SK-N-SH treated with all-trans-retinoic acid at 6 μM for 48 hours (cell line): ENCODE measurements at regions not wholly inside any gene's neighbourhood (a gene's known extent, or its start where the extent isn't known, plus 50 kb on each side); places are given as distances from the start of the nearest gene placed in this dataset.

ENCODE experiments used
- ARNTL ChIP-seq: fragments of 450-650 bp; formaldehyde crosslinking; IDR thresholded peaks from 2 replicates; pipeline ENCODE4 v1.5.0; 2020; ENCODE audit warnings: low read depth, mild to moderate bottlenecking, moderate library complexity, borderline replicate concordance
- BACH2 ChIP-seq: fragments of 250-450 bp; sonication (Bioruptor Pico); IDR thresholded peaks from 2 replicates; pipeline ENCODE4 v1.9.0; 2021; ENCODE audit warnings: mild to moderate bottlenecking, borderline replicate concordance
- CSDC2 ChIP-seq: fragments of 250-450 bp; sonication (Bioruptor Pico); IDR thresholded peaks from 2 replicates; pipeline ENCODE4 v1.5.0; 2020; ENCODE audit warnings: mild to moderate bottlenecking, moderate library complexity
- PATZ1 ChIP-seq: fragments of 250-450 bp; sonication (Bioruptor Pico); IDR thresholded peaks from 2 replicates; pipeline ENCODE4 v1.8.0; 2020; ENCODE audit warnings: mild to moderate bottlenecking, moderate library complexity, borderline replicate concordance
- POU6F1 ChIP-seq: fragments of 250-450 bp; sonication (Bioruptor Pico); IDR thresholded peaks from 2 replicates; pipeline ENCODE4 v1.8.0; 2021; ENCODE audit warnings: low read depth, mild to moderate bottlenecking, moderate library complexity, borderline replicate concordance
- RARB ChIP-seq: fragments of 250-450 bp; sonication (Bioruptor Pico); IDR thresholded peaks from 2 replicates; pipeline ENCODE4 v1.8.0; 2021; ENCODE audit warnings: mild to moderate bottlenecking, moderate library complexity
- SNAI2 ChIP-seq: fragments of 250-450 bp; sonication (Bioruptor Pico); IDR thresholded peaks from 2 replicates; pipeline ENCODE4 v1.5.0; 2020; ENCODE audit warnings: mild to moderate bottlenecking, moderate library complexity
- TCF4 ChIP-seq: fragments of 250-450 bp; sonication (Bioruptor Pico); IDR thresholded peaks from 2 replicates; pipeline ENCODE4 v1.8.0; 2021; ENCODE audit warnings: mild to moderate bottlenecking, moderate library complexity, borderline replicate concordance
- ZFP3 ChIP-seq: fragments of 250-450 bp; sonication (Bioruptor Pico); IDR thresholded peaks from 2 replicates; pipeline ENCODE4 v1.5.0; 2020; ENCODE audit warnings: mild to moderate bottlenecking, moderate library complexity
- ZFP30 ChIP-seq: fragments of 450-650 bp; formaldehyde crosslinking; IDR thresholded peaks from 2 replicates; pipeline ENCODE4 v1.5.0; 2022; ENCODE audit warnings: mild to moderate bottlenecking, moderate library complexity
- ZNF70 ChIP-seq: fragments of 450-650 bp; formaldehyde crosslinking; IDR thresholded peaks from 2 replicates; pipeline ENCODE4 v1.5.0; 2020; ENCODE audit warnings: mild to moderate bottlenecking, moderate library complexity
- TF ChIP-seq, protein P1 (sequence below): fragments of 250-450 bp; sonication (Bioruptor Pico); IDR thresholded peaks from 2 replicates; pipeline ENCODE4 v1.5.1; 2021; ENCODE audit warnings: mild to moderate bottlenecking, moderate library complexity
- TF ChIP-seq, protein P2 (sequence below): fragments of 250-450 bp; sonication (Bioruptor Pico); IDR thresholded peaks from 2 replicates; pipeline ENCODE4 v1.5.1; 2020; ENCODE audit warnings: low read depth, mild to moderate bottlenecking, moderate library complexity

GRCh38 chr5:173483160-173483559 is 133.3 kb downstream of the BOD1 start:
- TF ChIP-seq ZNF70 (CRISPR knock-in tag) (no peak), POU6F1 (CRISPR knock-in tag) (no peak), ZFP30 (CRISPR knock-in tag) (no peak), ARNTL (no peak), PATZ1 (CRISPR knock-in tag) (no peak), CSDC2 (CRISPR knock-in tag) (no peak), TCF4 (CRISPR knock-in tag) (no peak), RARB (CRISPR knock-in tag) (no peak), SNAI2 (CRISPR knock-in tag) (no peak), BACH2 (CRISPR knock-in tag) (no peak), ZFP3 (no peak)
- TF ChIP-seq, protein P1, sequence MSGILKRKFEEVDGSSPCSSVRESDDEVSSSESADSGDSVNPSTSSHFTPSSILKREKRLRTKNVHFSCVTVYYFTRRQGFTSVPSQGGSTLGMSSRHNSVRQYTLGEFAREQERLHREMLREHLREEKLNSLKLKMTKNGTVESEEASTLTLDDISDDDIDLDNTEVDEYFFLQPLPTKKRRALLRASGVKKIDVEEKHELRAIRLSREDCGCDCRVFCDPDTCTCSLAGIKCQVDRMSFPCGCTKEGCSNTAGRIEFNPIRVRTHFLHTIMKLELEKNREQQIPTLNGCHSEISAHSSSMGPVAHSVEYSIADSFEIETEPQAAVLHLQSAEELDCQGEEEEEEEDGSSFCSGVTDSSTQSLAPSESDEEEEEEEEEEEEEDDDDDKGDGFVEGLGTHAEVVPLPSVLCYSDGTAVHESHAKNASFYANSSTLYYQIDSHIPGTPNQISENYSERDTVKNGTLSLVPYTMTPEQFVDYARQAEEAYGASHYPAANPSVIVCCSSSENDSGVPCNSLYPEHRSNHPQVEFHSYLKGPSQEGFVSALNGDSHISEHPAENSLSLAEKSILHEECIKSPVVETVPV: no peak
- TF ChIP-seq, protein P2, sequence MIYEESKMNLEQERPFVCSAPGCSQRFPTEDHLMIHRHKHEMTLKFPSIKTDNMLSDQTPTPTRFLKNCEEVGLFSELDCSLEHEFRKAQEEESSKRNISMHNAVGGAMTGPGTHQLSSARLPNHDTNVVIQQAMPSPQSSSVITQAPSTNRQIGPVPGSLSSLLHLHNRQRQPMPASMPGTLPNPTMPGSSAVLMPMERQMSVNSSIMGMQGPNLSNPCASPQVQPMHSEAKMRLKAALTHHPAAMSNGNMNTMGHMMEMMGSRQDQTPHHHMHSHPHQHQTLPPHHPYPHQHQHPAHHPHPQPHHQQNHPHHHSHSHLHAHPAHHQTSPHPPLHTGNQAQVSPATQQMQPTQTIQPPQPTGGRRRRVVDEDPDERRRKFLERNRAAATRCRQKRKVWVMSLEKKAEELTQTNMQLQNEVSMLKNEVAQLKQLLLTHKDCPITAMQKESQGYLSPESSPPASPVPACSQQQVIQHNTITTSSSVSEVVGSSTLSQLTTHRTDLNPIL (CRISPR knock-in tag): no peak
